HepG2 (cell line): ENCODE measurements at regions not wholly inside any gene's neighbourhood (a gene's known extent, or its start where the extent isn't known, plus 50 kb on each side); places are given as distances from the start of the nearest gene placed in this dataset.

Experiments
- ATAC-seq: fragments of 200-7000 bp; cut with Tn5 transposase; 3 replicates; pipeline ENCODE4 v1.9.1; 2020; ENCODE audit warnings: mild to moderate bottlenecking, moderate library complexity
- BruUV-seq: library from RNA; stranded (reverse); fragments of 400-500 nt; replicated peaks from 2 replicates; lab custom pipeline; 2021; lab: Mats Ljungman, UMichigan
- CTCF ChIA-PET: fragments of 300-600 bp; formaldehyde crosslinking; extraction: SDS; loops from one replicate; lab custom pipeline; 2021; ENCODE audit warnings: low total read pairs, inconsistent platforms, low intra/inter-chr PET ratio; lab: Yijun Ruan, JAX
- POLR2A ChIA-PET: fragments of 350-600 bp; sonication (Branson Sonifier 250); formaldehyde crosslinking; loops from one replicate; lab custom pipeline; 2020; ENCODE audit warnings: antibody characterized with exemption, inconsistent platforms; lab: Yijun Ruan, JAX
- DNase-seq: peaks from one replicate; pipeline ENCODE4 v3.0.0-alpha.2; 2015; ENCODE audit warnings: low spot score
- FAIRE-seq: peaks from 3 replicates; lab custom pipeline; 2011; peaks lifted over from hg19 to GRCh38; lab: Jason Lieb, UNC
- H2AFZ ChIP-seq: one replicate; pipeline ENCODE4 v1.6.1; 2011; ENCODE audit warnings: low read length, inconsistent platforms
- H3K27ac ChIP-seq: fragments of 300-600 bp; 3 replicates; pipeline ENCODE4 v1.8.0; 2011; ENCODE audit warnings: mixed run types, mild to moderate bottlenecking, mixed read lengths, low read length, inconsistent platforms; ENCODE audit not compliant: insufficient read depth; ENCODE audit errors: extremely low read length
- H3K27me3 ChIP-seq, 2 experiments: fragments of 200-600 bp in 1 of 2; 2 replicates in 1 of 2; 3 replicates in 1 of 2; pipeline versions ENCODE4 v1.6.0 to v1.8.0; 2011; ENCODE audit warnings: low read length in 2 of 2, mild to moderate bottlenecking in 2 of 2, moderate library complexity in 2 of 2, inconsistent platforms in 1 of 2; ENCODE audit not compliant: insufficient read depth in 2 of 2, control insufficient read depth in 1 of 2
- H3K36me3 ChIP-seq, 2 experiments: fragments of 200-600 bp in 1 of 2; replicated peaks in 1 of 2; 2 replicates in 1 of 2; 3 replicates in 1 of 2; pipeline versions ENCODE4 v1.5.1 to v1.8.0; 2011; ENCODE audit warnings: low read length in 2 of 2, inconsistent platforms in 1 of 2; ENCODE audit not compliant: insufficient read depth in 2 of 2, control insufficient read depth in 1 of 2
- H3K4me1 ChIP-seq: 2 replicates; pipeline ENCODE4 v1.5.1; 2012; ENCODE audit warnings: low read length, inconsistent platforms; ENCODE audit not compliant: insufficient read depth
- H3K4me2 ChIP-seq: 2 replicates; pipeline ENCODE4 v1.6.0; 2011; ENCODE audit warnings: low read depth, low read length, inconsistent platforms
- H3K4me3 ChIP-seq, 3 experiments: fragments of 200-600 bp in 1 of 3; sonication (generic), shearing (Covaris generic) in 1 of 3; replicated peaks in 1 of 3; 2 replicates each; pipeline ENCODE4 v1.5.1; 2011 to 2016; ENCODE audit warnings: low read length in 3 of 3, inconsistent platforms in 2 of 3, low read depth in 2 of 3, mild to moderate bottlenecking in 2 of 3, control low read depth in 1 of 3, mixed read lengths in 1 of 3; ENCODE audit not compliant: insufficient read depth in 1 of 3
- H3K79me2 ChIP-seq: one replicate; pipeline ENCODE4 v1.6.1; 2011; ENCODE audit warnings: low read length, inconsistent platforms; ENCODE audit not compliant: insufficient read depth
- H3K9ac ChIP-seq: 2 replicates; pipeline ENCODE4 v1.6.0; 2011; ENCODE audit warnings: mild to moderate bottlenecking, low read depth, low read length, inconsistent platforms; ENCODE audit not compliant: insufficient read depth
- H3K9me3 ChIP-seq: 2 replicates; pipeline ENCODE4 v1.5.1; 2012; ENCODE audit warnings: mild to moderate bottlenecking, low read length
- H4K20me1 ChIP-seq: 2 replicates; pipeline ENCODE4 v1.6.0; 2011; ENCODE audit warnings: inconsistent platforms, mild to moderate bottlenecking, low read length, moderate library complexity; ENCODE audit not compliant: insufficient read depth
- EEA1 ChIP-seq: sonication (generic); formaldehyde crosslinking; IDR thresholded peaks from 2 replicates; pipeline ENCODE4 v1.5.1; 2020; ENCODE audit warnings: mild to moderate bottlenecking, missing genetic modification reagents, borderline replicate concordance
- KMT2A ChIP-seq: sonication (generic); formaldehyde crosslinking; IDR thresholded peaks from 2 replicates; pipeline ENCODE4 v1.4.0; 2020; ENCODE audit warnings: missing genetic modification reagents
- MLLT10 ChIP-seq: sonication (generic); formaldehyde crosslinking; IDR thresholded peaks from 2 replicates; pipeline ENCODE4 v1.4.0; 2020; ENCODE audit warnings: missing genetic modification reagents
- NCOA1 ChIP-seq: sonication (generic); formaldehyde crosslinking; IDR thresholded peaks from 2 replicates; pipeline ENCODE4 v1.9.0; 2021; ENCODE audit warnings: missing genetic modification reagents
- YY1 ChIP-seq: IDR thresholded peaks from 2 replicates; pipeline ENCODE4 v1.6.1; 2011; ENCODE audit warnings: low read length, low read depth, moderate library complexity, mild to moderate bottlenecking; ENCODE audit not compliant: insufficient read depth, insufficient replicate concordance
- ZC3H4 ChIP-seq: sonication (generic); formaldehyde crosslinking; IDR thresholded peaks from 2 replicates; pipeline ENCODE4 v1.4.0; 2020; ENCODE audit warnings: missing genetic modification reagents, borderline replicate concordance
- ZMYM3 ChIP-seq: sonication (generic); formaldehyde crosslinking; IDR thresholded peaks from 2 replicates; pipeline ENCODE4 v1.5.1; 2020; ENCODE audit warnings: mild to moderate bottlenecking, missing genetic modification reagents
- ZNF383 ChIP-seq: sonication (generic); formaldehyde crosslinking; IDR thresholded peaks from 2 replicates; pipeline ENCODE4 v1.4.0; 2020; ENCODE audit warnings: missing genetic modification reagents, mild to moderate bottlenecking, borderline replicate concordance
- ZNF562 ChIP-seq: sonication (generic); formaldehyde crosslinking; IDR thresholded peaks from 2 replicates; pipeline ENCODE4 v1.8.0; 2022; ENCODE audit warnings: missing genetic modification reagents, borderline replicate concordance
- ZNF788 ChIP-seq: sonication (generic); formaldehyde crosslinking; IDR thresholded peaks from 2 replicates; pipeline ENCODE4 v1.5.0; 2020; ENCODE audit warnings: mild to moderate bottlenecking, missing genetic modification reagents, borderline replicate concordance
- ZSCAN31 ChIP-seq: sonication (generic); formaldehyde crosslinking; IDR thresholded peaks from 2 replicates; pipeline ENCODE4 v1.5.0; 2020; ENCODE audit warnings: low read depth, mild to moderate bottlenecking, missing genetic modification reagents
- WGBS: methylation state at CpG from one replicate; pipeline ENCODE4 v1.1.6; 2017; ENCODE audit warnings: low lambda C conversion rate; 5-methylcytosine and 5-hydroxymethylcytosine counted together
- in situ Hi-C: cut with HindIII; loops from 2 replicates; pipeline ENCODE4 v1.10.0; 2017; ENCODE audit warnings: low pct_unique_long_range_greater_than_20kb; ENCODE audit not compliant: extremely low pct_ligation_motif_present
- intact Hi-C: fragments of 100-400 bp; cut with micrococcal nuclease; formaldehyde crosslinking; loops from one replicate; pipeline ENCODE4 v1.10.0; 2022; ENCODE audit not compliant: unreplicated experiment
- TF ChIP-seq, protein P1 (sequence below): sonication (generic); formaldehyde crosslinking; IDR thresholded peaks from 2 replicates; pipeline ENCODE4 v1.4.0; 2020; ENCODE audit warnings: mild to moderate bottlenecking, missing genetic modification reagents
- TF ChIP-seq, protein P2 (sequence below): IDR thresholded peaks from 2 replicates; pipeline ENCODE4 v1.6.1; 2016; ENCODE audit warnings: missing compliant biosample characterization, missing genetic modification reagents, borderline replicate concordance
- TF ChIP-seq, protein P3 (sequence below): IDR thresholded peaks from 2 replicates; pipeline ENCODE4 v1.6.1; 2016; ENCODE audit warnings: low read depth, borderline replicate concordance
- TF ChIP-seq, protein P4 (sequence below): sonication (generic); formaldehyde crosslinking; conservative IDR thresholded peaks from 2 replicates; pipeline ENCODE4 v1.4.0; 2020; ENCODE audit warnings: missing genetic modification reagents
- TF ChIP-seq, protein P5 (sequence below): sonication (generic); formaldehyde crosslinking; IDR thresholded peaks from 2 replicates; pipeline ENCODE4 v1.8.1; 2023; ENCODE audit warnings: mild to moderate bottlenecking, inconsistent platforms, moderate library complexity, missing genetic modification reagents, borderline replicate concordance
- TF ChIP-seq, protein P6 (sequence below): sonication (generic); formaldehyde crosslinking; IDR thresholded peaks from 2 replicates; pipeline ENCODE4 v1.5.1; 2020; ENCODE audit warnings: missing genetic modification reagents, mild to moderate bottlenecking, borderline replicate concordance

DNA sequence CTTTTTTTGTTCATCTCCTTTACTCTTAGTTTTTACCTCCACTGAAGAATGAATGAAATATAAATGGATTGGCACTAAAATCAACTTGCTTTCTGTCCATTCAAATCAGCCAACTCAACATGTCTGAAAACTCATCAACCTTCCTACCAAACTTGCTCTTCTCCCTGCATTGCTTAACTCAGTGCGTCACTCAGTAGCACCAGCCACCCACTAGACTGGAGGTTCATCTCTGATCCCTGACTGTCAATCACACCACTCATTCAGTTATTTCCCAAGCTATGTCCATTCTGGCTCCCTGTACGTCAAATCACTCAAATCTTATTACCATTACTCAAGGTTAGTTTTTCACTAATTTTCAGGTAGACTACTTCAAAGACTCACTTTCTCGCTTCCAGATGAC, 75.2 kb upstream of the RBMS1 start (continued):
- TF ChIP-seq ZNF383 (no peak), ZNF788 (CRISPR knock-in tag) (no peak)
- TF ChIP-seq, protein P1, sequence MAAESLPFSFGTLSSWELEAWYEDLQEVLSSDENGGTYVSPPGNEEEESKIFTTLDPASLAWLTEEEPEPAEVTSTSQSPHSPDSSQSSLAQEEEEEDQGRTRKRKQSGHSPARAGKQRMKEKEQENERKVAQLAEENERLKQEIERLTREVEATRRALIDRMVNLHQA (CRISPR knock-in tag), result no peak

DNA sequence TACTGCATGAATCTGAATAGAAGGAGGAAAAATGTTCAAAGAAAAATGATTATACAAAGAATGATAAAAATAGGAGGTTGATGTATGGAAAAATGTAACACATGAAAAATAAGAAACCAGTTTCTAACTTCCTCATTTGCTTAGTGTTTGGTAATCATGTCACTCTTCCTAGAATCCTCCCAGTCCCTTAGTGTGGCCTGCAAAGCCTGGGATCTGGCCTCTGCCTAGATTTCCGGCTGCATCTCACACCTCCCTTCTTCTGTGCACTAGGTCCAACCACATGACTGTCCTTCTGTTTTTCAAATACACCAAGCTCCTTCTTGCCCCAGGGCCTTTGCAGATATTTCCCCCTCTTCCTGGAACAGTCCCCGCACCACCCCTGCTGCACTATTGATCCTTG, 76.8 kb upstream of the RBMS1 start:
- 43% methylated on average over 2 of the region's 2 CpGs for WGBS
- no TSS peak for BruUV-seq
- POLR2A ChIA-PET, result no interaction called here
- TF ChIP-seq, protein P2, sequence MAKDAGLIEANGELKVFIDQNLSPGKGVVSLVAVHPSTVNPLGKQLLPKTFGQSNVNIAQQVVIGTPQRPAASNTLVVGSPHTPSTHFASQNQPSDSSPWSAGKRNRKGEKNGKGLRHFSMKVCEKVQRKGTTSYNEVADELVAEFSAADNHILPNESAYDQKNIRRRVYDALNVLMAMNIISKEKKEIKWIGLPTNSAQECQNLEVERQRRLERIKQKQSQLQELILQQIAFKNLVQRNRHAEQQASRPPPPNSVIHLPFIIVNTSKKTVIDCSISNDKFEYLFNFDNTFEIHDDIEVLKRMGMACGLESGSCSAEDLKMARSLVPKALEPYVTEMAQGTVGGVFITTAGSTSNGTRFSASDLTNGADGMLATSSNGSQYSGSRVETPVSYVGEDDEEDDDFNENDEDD (CRISPR knock-in tag), result no peak
- TF ChIP-seq YY1 (no peak), ZC3H4 (CRISPR knock-in tag) (no peak), KMT2A (CRISPR knock-in tag) (no peak), EEA1 (CRISPR knock-in tag) (no peak), NCOA1 (CRISPR knock-in tag) (no peak), ZMYM3 (CRISPR knock-in tag) (no peak), ZSCAN31 (CRISPR knock-in tag) (no peak), ZNF562 (CRISPR knock-in tag) (no peak), MLLT10 (no peak)
- TF ChIP-seq, protein P3, sequence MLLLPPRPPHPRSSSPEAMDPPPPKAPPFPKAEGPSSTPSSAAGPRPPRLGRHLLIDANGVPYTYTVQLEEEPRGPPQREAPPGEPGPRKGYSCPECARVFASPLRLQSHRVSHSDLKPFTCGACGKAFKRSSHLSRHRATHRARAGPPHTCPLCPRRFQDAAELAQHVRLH, result no peak
- TF ChIP-seq, protein P4, sequence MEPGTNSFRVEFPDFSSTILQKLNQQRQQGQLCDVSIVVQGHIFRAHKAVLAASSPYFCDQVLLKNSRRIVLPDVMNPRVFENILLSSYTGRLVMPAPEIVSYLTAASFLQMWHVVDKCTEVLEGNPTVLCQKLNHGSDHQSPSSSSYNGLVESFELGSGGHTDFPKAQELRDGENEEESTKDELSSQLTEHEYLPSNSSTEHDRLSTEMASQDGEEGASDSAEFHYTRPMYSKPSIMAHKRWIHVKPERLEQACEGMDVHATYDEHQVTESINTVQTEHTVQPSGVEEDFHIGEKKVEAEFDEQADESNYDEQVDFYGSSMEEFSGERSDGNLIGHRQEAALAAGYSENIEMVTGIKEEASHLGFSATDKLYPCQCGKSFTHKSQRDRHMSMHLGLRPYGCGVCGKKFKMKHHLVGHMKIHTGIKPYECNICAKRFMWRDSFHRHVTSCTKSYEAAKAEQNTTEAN (CRISPR knock-in tag), result no peak
- TF ChIP-seq, protein P5, sequence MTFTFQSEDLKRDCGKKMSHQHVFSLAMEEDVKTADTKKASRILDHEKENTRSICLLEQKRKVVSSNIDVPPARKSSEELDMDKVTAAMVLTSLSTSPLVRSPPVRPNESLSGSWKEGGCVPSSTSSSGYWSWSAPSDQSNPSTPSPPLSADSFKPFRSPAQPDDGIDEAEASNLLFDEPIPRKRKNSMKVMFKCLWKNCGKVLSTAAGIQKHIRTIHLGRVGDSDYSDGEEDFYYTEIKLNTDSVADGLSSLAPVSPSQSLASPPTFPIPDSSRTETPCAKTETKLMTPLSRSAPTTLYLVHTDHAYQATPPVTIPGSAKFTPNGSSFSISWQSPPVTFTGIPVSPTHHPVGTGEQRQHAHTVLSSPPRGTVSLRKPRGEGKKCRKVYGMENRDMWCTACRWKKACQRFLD (CRISPR knock-in tag), result no peak
- TF ChIP-seq, protein P6, sequence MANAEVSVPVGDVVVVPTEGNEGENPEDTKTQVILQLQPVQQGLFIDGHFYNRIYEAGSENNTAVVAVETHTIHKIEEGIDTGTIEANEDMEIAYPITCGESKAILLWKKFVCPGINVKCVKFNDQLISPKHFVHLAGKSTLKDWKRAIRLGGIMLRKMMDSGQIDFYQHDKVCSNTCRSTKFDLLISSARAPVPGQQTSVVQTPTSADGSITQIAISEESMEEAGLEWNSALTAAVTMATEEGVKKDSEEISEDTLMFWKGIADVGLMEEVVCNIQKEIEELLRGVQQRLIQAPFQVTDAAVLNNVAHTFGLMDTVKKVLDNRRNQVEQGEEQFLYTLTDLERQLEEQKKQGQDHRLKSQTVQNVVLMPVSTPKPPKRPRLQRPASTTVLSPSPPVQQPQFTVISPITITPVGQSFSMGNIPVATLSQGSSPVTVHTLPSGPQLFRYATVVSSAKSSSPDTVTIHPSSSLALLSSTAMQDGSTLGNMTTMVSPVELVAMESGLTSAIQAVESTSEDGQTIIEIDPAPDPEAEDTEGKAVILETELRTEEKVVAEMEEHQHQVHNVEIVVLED (CRISPR knock-in tag), result no peak

More for the DNA sequence above, 76.8 kb upstream of the RBMS1 start:
- Histone ChIP-seq H3K4me2 (no peak overlapping the region), H3K4me3 (no peak overlapping the region), H3K9ac (no peak overlapping the region), H3K27me3 (peaks cover 0 to 4% of the 10 kb centered on the region in 2 experiments; a peak in 1 of 5 replicates), H3K79me2 (no peaks in the 10 kb centered on the region), H3K4me1 (no peaks in the 10 kb centered on the region), H3K36me3 (no peaks in the 10 kb centered on the region), H3K27ac (no peak overlapping the region), H2AFZ (no peak overlapping the region), H3K9me3 (peaks cover 8% of the 10 kb centered on the region; the same call in 1 of the 2 replicates), H4K20me1 (no peaks in the 10 kb centered on the region)
- ATAC-seq, result no peak
- no peak for DNase-seq
- CTCF ChIA-PET, result no interaction called here
- intact Hi-C loops (no loop called here), in situ Hi-C loops (no loop called here)
- FAIRE-seq, result no peak
